NOMO-1 treated with DMSO at 0.1 percent for 48 hours (cell line): ENCODE measurements at regions not wholly inside any gene's neighbourhood (a gene's known extent, or its start where the extent isn't known, plus 50 kb on each side); places are given as distances from the start of the nearest gene placed in this dataset.

Experiments
- DNase-seq: peaks from one replicate; lab custom pipeline; 2025; ENCODE audit not compliant: unreplicated experiment; lab: John Stamatoyannopoulos, UW

GRCh38 chr13:91153372-91153771, 194.1 kb upstream of the MIR17HG start:
- DNase-seq, result no peak

- DNase-seq, result peak; percentile 100
These were observed 192.7 kb upstream of the MIR17HG start for GRCh38 chr13:91154558-91155353.

GRCh38 chr13:91155512-91156114, 191.9 kb upstream of the MIR17HG start:
- no peak for DNase-seq

GRCh38 chr13:91157273-91158016, 190.0 kb upstream of the MIR17HG start:
- DNase-seq, result no peak

GRCh38 chr13:91158017-91158395, 189.5 kb upstream of the MIR17HG start:
- DNase-seq, result peak; percentile 69

- DNase-seq, result no peak
These were observed 185.3 kb upstream of the MIR17HG start for GRCh38 chr13:91162180-91162579.

- DNase-seq, result no peak
These were observed 184.9 kb upstream of the MIR17HG start for GRCh38 chr13:91162589-91162988.

- DNase-seq, result no peak
These were observed 181.7 kb upstream of the MIR17HG start for GRCh38 chr13:91165758-91166157.

- no peak for DNase-seq
These were observed 180.6 kb upstream of the MIR17HG start for GRCh38 chr13:91166714-91167511.

- no peak for DNase-seq
These were observed 179.6 kb upstream of the MIR17HG start for GRCh38 chr13:91167706-91168385.

GRCh38 chr13:91168386-91168711, 179.1 kb upstream of the MIR17HG start:
- DNase-seq, result no peak

GRCh38 chr13:91169321-91170050, 178.0 kb upstream of the MIR17HG start:
- DNase-seq, result no peak

GRCh38 chr13:91172160-91172559, 175.3 kb upstream of the MIR17HG start:
- no peak for DNase-seq

GRCh38 chr13:91174886-91175501, 172.5 kb upstream of the MIR17HG start:
- no peak for DNase-seq

- DNase-seq, result no peak
These were observed 169.4 kb upstream of the MIR17HG start for GRCh38 chr13:91178099-91178498.

GRCh38 chr13:91181892-91182291, 165.6 kb upstream of the MIR17HG start:
- no peak for DNase-seq

GRCh38 chr13:91184244-91184926, 163.1 kb upstream of the MIR17HG start:
- DNase-seq, result no peak

- peak; percentile 73 for DNase-seq
These were observed 162.1 kb upstream of the MIR17HG start for GRCh38 chr13:91185294-91185863.

GRCh38 chr13:91187522-91187921, 160.0 kb upstream of the MIR17HG start:
- DNase-seq, result no peak
